ENCODE measurements at regions not wholly inside any gene's neighbourhood (a gene's known extent, or its start where the extent isn't known, plus 50 kb on each side); places are given as distances from the start of the nearest gene placed in this dataset.

DNA sequence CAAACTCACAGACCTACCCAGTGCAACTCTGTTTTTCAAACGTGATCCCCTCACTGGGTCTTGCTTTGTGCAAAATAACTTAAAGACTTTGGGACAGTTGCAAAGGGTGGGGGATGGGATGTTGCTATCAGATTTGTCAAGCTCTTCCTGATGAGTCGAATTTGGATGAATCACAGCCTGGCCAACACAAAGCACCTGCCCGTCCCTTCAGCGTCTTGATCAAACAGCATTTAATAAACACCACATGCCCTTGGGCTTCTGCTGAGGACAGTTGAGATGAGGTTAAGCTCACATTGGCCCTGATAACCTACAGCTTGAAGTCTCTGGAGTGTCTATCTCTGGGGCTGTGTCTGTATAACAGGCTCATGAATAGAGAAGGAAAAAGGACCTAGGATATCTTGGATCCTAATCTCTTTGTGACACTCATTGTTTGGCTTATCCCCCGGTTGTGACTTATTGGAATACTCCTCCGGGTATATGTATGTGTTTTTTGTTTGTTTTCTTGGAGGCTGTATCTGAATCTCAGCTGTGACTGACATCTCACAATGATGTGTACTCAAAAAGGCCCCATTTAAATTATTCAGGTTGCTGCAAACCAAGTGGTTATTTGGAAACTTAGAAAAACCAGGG, 132.6 kb upstream of the NAMPT start:
- Mint-ChIP-seq H3K27me3 (ENCODE audit: low read depth in 3 of 3) (no peaks in the 10 kb centered on the region), H3K36me3 (peaks cover 6 to 7% of the 10 kb centered on the region in 2 donors), H3K9me3 (peaks cover 5 to 22% (median 8%) of the 10 kb centered on the region in 7 donors), H3K4me1 (peaks cover 55% of the 10 kb centered on the region), H3K27ac (peak overlapping the region; percentile 94 to 99 (median 98)), H3K4me3 (peak overlapping the region in 1 of 2 donors; percentile 16)
- TF ChIP-seq, protein P1, sequence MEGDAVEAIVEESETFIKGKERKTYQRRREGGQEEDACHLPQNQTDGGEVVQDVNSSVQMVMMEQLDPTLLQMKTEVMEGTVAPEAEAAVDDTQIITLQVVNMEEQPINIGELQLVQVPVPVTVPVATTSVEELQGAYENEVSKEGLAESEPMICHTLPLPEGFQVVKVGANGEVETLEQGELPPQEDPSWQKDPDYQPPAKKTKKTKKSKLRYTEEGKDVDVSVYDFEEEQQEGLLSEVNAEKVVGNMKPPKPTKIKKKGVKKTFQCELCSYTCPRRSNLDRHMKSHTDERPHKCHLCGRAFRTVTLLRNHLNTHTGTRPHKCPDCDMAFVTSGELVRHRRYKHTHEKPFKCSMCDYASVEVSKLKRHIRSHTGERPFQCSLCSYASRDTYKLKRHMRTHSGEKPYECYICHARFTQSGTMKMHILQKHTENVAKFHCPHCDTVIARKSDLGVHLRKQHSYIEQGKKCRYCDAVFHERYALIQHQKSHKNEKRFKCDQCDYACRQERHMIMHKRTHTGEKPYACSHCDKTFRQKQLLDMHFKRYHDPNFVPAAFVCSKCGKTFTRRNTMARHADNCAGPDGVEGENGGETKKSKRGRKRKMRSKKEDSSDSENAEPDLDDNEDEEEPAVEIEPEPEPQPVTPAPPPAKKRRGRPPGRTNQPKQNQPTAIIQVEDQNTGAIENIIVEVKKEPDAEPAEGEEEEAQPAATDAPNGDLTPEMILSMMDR (IDR thresholded peaks at IDR 0.05), result no peak
- Histone ChIP-seq H3K27me3 (ENCODE audit: control insufficient read depth in 2 of 2, insufficient read depth in 2 of 2, low read length in 2 of 2) (no peaks in the 10 kb centered on the region), H3K79me2 (ENCODE audit: insufficient read depth, low read length) (no peaks in the 10 kb centered on the region), H3K4me1 (ENCODE audit: control insufficient read depth in 1 of 2, insufficient read depth in 2 of 2, low read length in 2 of 2) (peaks cover 52 to 57% of the 10 kb centered on the region in 2 donors), H3K27ac (ENCODE audit: low read depth in 1 of 2, low read length in 2 of 2) (peak overlapping the region in 1 of 2 donors; percentile 89), H3K9ac (ENCODE audit: insufficient read depth, low read length, poor library complexity, severe bottlenecking) (no peak overlapping the region), H4K20me1 (ENCODE audit: insufficient read depth, low read length) (no peaks in the 10 kb centered on the region), H3K4me2 (replicated peaks; ENCODE audit: extremely low read depth, low read length, poor library complexity, severe bottlenecking) (peak overlapping the region; percentile 55), H3K36me3 (replicated peaks in 1 of 2; ENCODE audit: control insufficient read depth in 1 of 2, insufficient read depth in 2 of 2, low read length in 2 of 2) (no peaks in the 10 kb centered on the region), H2AFZ (ENCODE audit: insufficient read depth, low read depth, low read length, poor library complexity, severe bottlenecking) (no peak overlapping the region), H3K9me3 (replicated peaks in 1 of 2; ENCODE audit: control insufficient read depth in 1 of 2, insufficient read depth in 1 of 2, low read length in 2 of 2) (peaks cover 0 to 3% of the 10 kb centered on the region in 2 donors), H3K4me3 (replicated peaks in 1 of 3; ENCODE audit: low read depth in 2 of 3, low read length in 3 of 3) (no peak overlapping the region)
- WGBS (ENCODE audit: insufficient coverage), result no CpG with 5 or more reads among the region's 6 CpGs
- intact Hi-C loops (cut with micrococcal nuclease), result no loop called here
- DNase-seq, result peak; percentile 47 to 68 (median 52)

DNA sequence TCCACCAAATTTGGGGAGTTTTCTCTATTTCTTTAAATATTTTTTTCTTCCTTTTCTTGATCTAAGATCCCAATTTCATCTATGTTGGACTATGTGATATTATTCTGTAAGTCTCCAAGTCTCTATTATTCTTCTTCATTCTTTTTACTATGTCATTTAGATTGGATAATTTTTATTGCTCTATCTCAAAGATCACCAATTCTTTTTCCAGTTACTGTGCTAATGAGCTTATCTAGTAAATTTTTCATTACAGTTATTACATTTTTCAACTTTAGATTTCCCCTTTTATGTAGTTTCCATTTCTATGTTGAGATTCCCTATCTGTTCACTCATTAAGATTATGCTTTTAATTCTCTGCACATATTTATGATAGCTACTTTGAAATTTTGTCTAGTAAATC, 131.6 kb upstream of the NAMPT start:
- TF ChIP-seq, protein P1 (IDR thresholded peaks at IDR 0.05), result no peak
- H3K9me3 Mint-ChIP-seq, result peaks cover 5 to 22% (median 8%) of the 10 kb centered on the region in 7 donors
- H3K27me3 Mint-ChIP-seq (ENCODE audit: low read depth in 3 of 3), result no peaks in the 10 kb centered on the region
- H3K4me3 ChIP-seq (replicated peaks in 1 of 3; ENCODE audit: low read depth in 2 of 3, low read length in 3 of 3), result no peak overlapping the region
- H3K36me3 ChIP-seq (replicated peaks in 1 of 2; ENCODE audit: control insufficient read depth in 1 of 2, insufficient read depth in 2 of 2, low read length in 2 of 2), result no peaks in the 10 kb centered on the region
- DNase-seq, result no peak
- H2AFZ ChIP-seq (ENCODE audit: insufficient read depth, low read depth, low read length, poor library complexity, severe bottlenecking), result no peak overlapping the region
- H3K4me1 Mint-ChIP-seq, result peaks cover 45% of the 10 kb centered on the region
- H3K79me2 ChIP-seq (ENCODE audit: insufficient read depth, low read length), result no peaks in the 10 kb centered on the region
- peaks cover 0 to 3% of the 10 kb centered on the region in 2 donors for H3K9me3 ChIP-seq (replicated peaks in 1 of 2; ENCODE audit: control insufficient read depth in 1 of 2, insufficient read depth in 1 of 2, low read length in 2 of 2)
- no peaks in the 10 kb centered on the region for H3K27me3 ChIP-seq (ENCODE audit: control insufficient read depth in 2 of 2, insufficient read depth in 2 of 2, low read length in 2 of 2)
- H4K20me1 ChIP-seq (ENCODE audit: insufficient read depth, low read length), result no peaks in the 10 kb centered on the region
- H3K9ac ChIP-seq (ENCODE audit: insufficient read depth, low read length, poor library complexity, severe bottlenecking), result no peak overlapping the region
- no peak overlapping the region for H3K4me3 Mint-ChIP-seq
- H3K36me3 Mint-ChIP-seq, result peaks cover 6 to 7% of the 10 kb centered on the region in 2 donors
- intact Hi-C loops (cut with micrococcal nuclease), result no loop called here
- H3K27ac Mint-ChIP-seq, result peak overlapping the region in 2 of 7 donors; percentile 30 to 99
- no peak overlapping the region for H3K4me2 ChIP-seq (replicated peaks; ENCODE audit: extremely low read depth, low read length, poor library complexity, severe bottlenecking)
- H3K27ac ChIP-seq (ENCODE audit: low read depth in 1 of 2, low read length in 2 of 2), result no peak overlapping the region
- peaks cover 43 to 47% of the 10 kb centered on the region in 2 donors for H3K4me1 ChIP-seq (ENCODE audit: control insufficient read depth in 1 of 2, insufficient read depth in 2 of 2, low read length in 2 of 2)
